ENCODE measurements at regions not wholly inside any gene's neighbourhood (a gene's known extent, or its start where the extent isn't known, plus 50 kb on each side); places are given as distances from the start of the nearest gene placed in this dataset.

GRCh38 chr4:58136604-58137003 lies 1026.4 kb upstream of the IGFBP7 start:
- no peak overlapping the region for H3K27ac ChIP-seq
- H3K9me3 ChIP-seq = no peaks in the 10 kb centered on the region
- WGBS, 2 donors = 89 to 91% methylated on average over 5 of the region's 5 CpGs
- ATAC-seq (ENCODE audit: low FRiP score in 2 of 2) = no peak
- H3K4me3 ChIP-seq = no peak overlapping the region
- no peaks in the 10 kb centered on the region for H3K36me3 ChIP-seq
- no peak for TF ChIP-seq POLR2A (IDR thresholded peaks at IDR 0.05)
- no peak for TF ChIP-seq CTCF (IDR thresholded peaks at IDR 0.05)
- TF ChIP-seq POLR2AphosphoS5 (IDR thresholded peaks at IDR 0.05) = no peak
- TF ChIP-seq EP300 (IDR thresholded peaks at IDR 0.05) = no peak
- no peaks in the 10 kb centered on the region for H3K27me3 ChIP-seq
- H3K4me1 ChIP-seq = no peaks in the 10 kb centered on the region
- no peak for DNase-seq

- H3K4me1 ChIP-seq = no peaks in the 10 kb centered on the region
- no peak overlapping the region for H3K27ac ChIP-seq
- ATAC-seq (ENCODE audit: low FRiP score in 2 of 2) (no peak), DNase-seq (no peak)
- no peak for TF ChIP-seq EP300 (IDR thresholded peaks at IDR 0.05)
- TF ChIP-seq CTCF (IDR thresholded peaks at IDR 0.05) = no peak
- no peak for TF ChIP-seq POLR2AphosphoS5 (IDR thresholded peaks at IDR 0.05)
- TF ChIP-seq POLR2A (IDR thresholded peaks at IDR 0.05) = no peak
- no peaks in the 10 kb centered on the region for H3K36me3 ChIP-seq
- no peaks in the 10 kb centered on the region for H3K27me3 ChIP-seq
- no peaks in the 10 kb centered on the region for H3K9me3 ChIP-seq
- H3K4me3 ChIP-seq = no peak overlapping the region
- WGBS, 2 donors = 95 to 100% methylated on average over 1 of the region's 1 CpG
These were observed 1017.5 kb upstream of the IGFBP7 start for GRCh38 chr4:58127680-58128079.

GRCh38 chr4:58119298-58119697 lies 1009.1 kb upstream of the IGFBP7 start:
- no peak for DNase-seq
- H3K27ac ChIP-seq = no peak overlapping the region
- no peaks in the 10 kb centered on the region for H3K4me1 ChIP-seq
- ATAC-seq (ENCODE audit: low FRiP score in 2 of 2) = no peak
- TF ChIP-seq POLR2AphosphoS5 (IDR thresholded peaks at IDR 0.05) (no peak), CTCF (IDR thresholded peaks at IDR 0.05) (no peak), POLR2A (IDR thresholded peaks at IDR 0.05) (no peak), EP300 (IDR thresholded peaks at IDR 0.05) (no peak)
- H3K4me3 ChIP-seq = no peak overlapping the region
- no peaks in the 10 kb centered on the region for H3K27me3 ChIP-seq
- no peaks in the 10 kb centered on the region for H3K9me3 ChIP-seq
- no peaks in the 10 kb centered on the region for H3K36me3 ChIP-seq
- 85 to 86% methylated on average over 3 of the region's 3 CpGs for whole genome bisulfite sequencing, 2 donors

- H3K9me3 ChIP-seq = no peaks in the 10 kb centered on the region
- H3K4me1 ChIP-seq = no peaks in the 10 kb centered on the region
- DNase-seq (no peak), ATAC-seq (ENCODE audit: low FRiP score in 2 of 2) (no peak)
- H3K36me3 ChIP-seq = no peaks in the 10 kb centered on the region
- H3K27me3 ChIP-seq = no peaks in the 10 kb centered on the region
- WGBS, 2 donors = 48 to 54% methylated on average over 2 of the region's 2 CpGs
- no peak for TF ChIP-seq CTCF (IDR thresholded peaks at IDR 0.05)
- TF ChIP-seq POLR2A (IDR thresholded peaks at IDR 0.05) = no peak
- no peak for TF ChIP-seq POLR2AphosphoS5 (IDR thresholded peaks at IDR 0.05)
- no peak for TF ChIP-seq EP300 (IDR thresholded peaks at IDR 0.05)
- H3K4me3 ChIP-seq = no peak overlapping the region
- no peak overlapping the region for H3K27ac ChIP-seq
These were observed 1002.9 kb upstream of the IGFBP7 start for GRCh38 chr4:58113126-58113525.

- Histone ChIP-seq H3K27me3 (no peaks in the 10 kb centered on the region), H3K4me3 (no peak overlapping the region), H3K36me3 (no peaks in the 10 kb centered on the region), H3K4me1 (no peaks in the 10 kb centered on the region), H3K27ac (no peak overlapping the region), H3K9me3 (no peaks in the 10 kb centered on the region)
- TF ChIP-seq POLR2A (IDR thresholded peaks at IDR 0.05) = no peak
- TF ChIP-seq POLR2AphosphoS5 (IDR thresholded peaks at IDR 0.05) = no peak
- no peak for TF ChIP-seq EP300 (IDR thresholded peaks at IDR 0.05)
- no peak for TF ChIP-seq CTCF (IDR thresholded peaks at IDR 0.05)
- WGBS, 2 donors = 36 to 60% methylated on average over 2 of the region's 2 CpGs
- DNase-seq (no peak), ATAC-seq (ENCODE audit: low FRiP score in 2 of 2) (no peak)
These were observed 1001.6 kb upstream of the IGFBP7 start for GRCh38 chr4:58111818-58112217.
